HCT116 (cell line): ENCODE measurements at regions not wholly inside any gene's neighbourhood (a gene's known extent, or its start where the extent isn't known, plus 50 kb on each side); places are given as distances from the start of the nearest gene placed in this dataset.

Experiments
- ATAC-seq: fragments of 200-7000 bp; cut with Tn5 transposase; 2 replicates; pipeline ENCODE4 v1.9.1; 2020; ENCODE audit warnings: mild to moderate bottlenecking, moderate library complexity
- BruUV-seq: library from RNA; stranded (reverse); fragments of 400-500 nt; replicated peaks from 2 replicates; lab custom pipeline; 2021; lab: Mats Ljungman, UMichigan
- CTCF ChIA-PET: fragments of 300-600 bp; sonication (Branson Sonifier 250); formaldehyde crosslinking; loops from one replicate; lab custom pipeline; 2021; ENCODE audit warnings: antibody characterized with exemption; lab: Charles Lee
- POLR2A ChIA-PET: fragments of 300-600, 350-600 bp; sonication (Branson Sonifier 250); formaldehyde crosslinking; loops from one replicate; lab custom pipeline; 2021; ENCODE audit warnings: antibody characterized with exemption; lab: Charles Lee
- RAD21 ChIA-PET, 2 experiments: fragments of 300-600 bp; sonication (Branson Sonifier 250); formaldehyde crosslinking; loops; one replicate each; lab custom pipeline; 2023; ENCODE audit warnings: low total read pairs in 2 of 2; ENCODE audit not compliant: uncharacterized antibody in 2 of 2, unreplicated experiment in 2 of 2, low non-redundant PET in 1 of 2; lab: Charles Lee
- DNase-seq: peaks from one replicate; pipeline ENCODE4 v3.0.0-alpha.2; 2010; ENCODE audit warnings: low read depth, low spot score
- H2AFZ ChIP-seq: fragments of 200-600 bp; shearing (Covaris generic), sonication (generic); 2 replicates; pipeline ENCODE4 v1.6.1; 2017; ENCODE audit warnings: low read depth, mixed run types, mixed read lengths, antibody characterized with exemption, low read length; ENCODE audit not compliant: poor library complexity, severe bottlenecking
- H3K27ac ChIP-seq: 2 replicates; pipeline ENCODE4 v1.5.1; 2012; ENCODE audit warnings: low read depth, low read length
- H3K27me3 ChIP-seq: fragments of 200-600 bp; sonication (generic); 2 replicates; pipeline ENCODE4 v1.6.1; 2016; ENCODE audit warnings: mixed run types, low read length, mixed read lengths; ENCODE audit not compliant: insufficient read depth
- H3K36me3 ChIP-seq, 2 experiments: fragments of 200-500 bp in 1 of 2; fragments of 200-600 bp in 1 of 2; sonication (Bioruptor generic) in 1 of 2; sonication (generic) in 1 of 2; 2 replicates each; pipeline versions ENCODE4 v1.5.1 to v1.6.1; 2014 to 2016; ENCODE audit warnings: low read length in 2 of 2, inconsistent platforms in 1 of 2, mixed read lengths in 1 of 2, mixed run types in 1 of 2; ENCODE audit not compliant: insufficient read depth in 2 of 2, control insufficient read depth in 1 of 2
- H3K4me1 ChIP-seq, 2 experiments: fragments of 200-600 bp in 1 of 2; sonication (generic) in 1 of 2; 2 replicates each; pipeline versions ENCODE4 v1.5.1 to v1.6.1; 2012 to 2017; ENCODE audit warnings: low read length in 2 of 2, inconsistent platforms in 1 of 2, mild to moderate bottlenecking in 1 of 2, mixed read lengths in 1 of 2, mixed run types in 1 of 2, moderate library complexity in 1 of 2; ENCODE audit not compliant: insufficient read depth in 2 of 2, control insufficient read depth in 1 of 2
- H3K4me2 ChIP-seq: fragments of 200-600 bp; sonication (generic); 2 replicates; pipeline ENCODE4 v1.6.1; 2017; ENCODE audit warnings: mixed run types, low read length, mixed read lengths
- H3K4me3 ChIP-seq, 2 experiments: fragments of 200-600 bp in 1 of 2; sonication (generic) in 1 of 2; replicated peaks in 1 of 2; 2 replicates each; pipeline ENCODE4 v1.5.1; 2011 to 2016; ENCODE audit warnings: low read length in 2 of 2, control low read depth in 1 of 2, low read depth in 1 of 2, mild to moderate bottlenecking in 1 of 2, mixed read lengths in 1 of 2, mixed run types in 1 of 2
- H3K79me2 ChIP-seq: fragments of 200-600 bp; sonication (generic); 2 replicates; pipeline ENCODE4 v1.6.1; 2017; ENCODE audit warnings: mild to moderate bottlenecking, mixed run types, low read length, moderate library complexity, mixed read lengths; ENCODE audit not compliant: insufficient read depth
- H3K9ac ChIP-seq: fragments of 200-600 bp; sonication (generic); 2 replicates; pipeline ENCODE4 v1.6.1; 2016; ENCODE audit warnings: low read length, mixed read lengths
- H3K9me2 ChIP-seq: fragments of 200-600 bp; sonication (generic), shearing (Covaris generic); 2 replicates; pipeline ENCODE4 v1.6.1; 2017; ENCODE audit warnings: mixed run types, mild to moderate bottlenecking, moderate library complexity; ENCODE audit not compliant: insufficient read depth
- H3K9me3 ChIP-seq, 2 experiments: fragments of 200-500 bp in 1 of 2; fragments of 200-600 bp in 1 of 2; sonication (Bioruptor generic) in 1 of 2; sonication (generic) in 1 of 2; 2 replicates each; pipeline ENCODE4 v1.6.1; 2014 to 2017; ENCODE audit warnings: low read length in 2 of 2, mixed read lengths in 2 of 2, inconsistent platforms in 1 of 2, low read depth in 1 of 2, mild to moderate bottlenecking in 1 of 2, mixed run types in 1 of 2, moderate library complexity in 1 of 2; ENCODE audit not compliant: control insufficient read depth in 1 of 2, insufficient read depth in 1 of 2
- H4K20me1 ChIP-seq: fragments of 200-600 bp; sonication (generic), shearing (Covaris generic); 2 replicates; pipeline ENCODE4 v1.6.1; 2017; ENCODE audit warnings: mixed run types, mild to moderate bottlenecking, moderate library complexity; ENCODE audit not compliant: insufficient read depth
- CBX3 ChIP-seq: IDR thresholded peaks from 2 replicates; pipeline ENCODE4 v1.6.1; 2012; ENCODE audit warnings: low read depth
- CEBPB ChIP-seq: IDR thresholded peaks from 2 replicates; pipeline ENCODE4 v1.6.1; 2012; ENCODE audit warnings: low read depth
- EGR1 ChIP-seq: IDR thresholded peaks from 2 replicates; pipeline ENCODE4 v1.6.1; 2012; ENCODE audit warnings: low read depth
- EZH2 ChIP-seq: fragments of 200-600 bp; sonication (generic); IDR thresholded peaks from 2 replicates; pipeline ENCODE4 v1.6.1; 2017; ENCODE audit warnings: antibody characterized with exemption, mixed run types
- EZH2phosphoT487 ChIP-seq: fragments of 200-600 bp; IDR thresholded peaks from 2 replicates; pipeline ENCODE4 v1.6.1; 2018; ENCODE audit warnings: antibody characterized with exemption, borderline replicate concordance
- FOSL1 ChIP-seq: IDR thresholded peaks from 2 replicates; pipeline ENCODE4 v1.6.1; 2012; ENCODE audit warnings: low read depth
- JUND ChIP-seq: IDR thresholded peaks from 2 replicates; pipeline ENCODE4 v1.6.1; 2012
- MAX ChIP-seq: IDR thresholded peaks from 2 replicates; pipeline ENCODE4 v1.6.1; 2012
- POLR2A ChIP-seq: IDR thresholded peaks from 2 replicates; pipeline ENCODE4 v1.7.0; 2011; ENCODE audit warnings: borderline replicate concordance; ENCODE audit not compliant: insufficient read depth, insufficient read length; ENCODE audit errors: extremely low read depth
- POLR2AphosphoS5 ChIP-seq: IDR thresholded peaks from 2 replicates; pipeline ENCODE4 v1.6.1; 2011; ENCODE audit warnings: mild to moderate bottlenecking, low read depth, low read length, moderate library complexity
- RAD21 ChIP-seq: IDR thresholded peaks from 2 replicates; pipeline ENCODE4 v1.6.1; 2012; ENCODE audit warnings: low read depth, mild to moderate bottlenecking
- SIN3A ChIP-seq: IDR thresholded peaks from 2 replicates; pipeline ENCODE4 v1.6.1; 2012; ENCODE audit warnings: low read depth
- SP1 ChIP-seq: IDR thresholded peaks from 2 replicates; pipeline ENCODE4 v1.6.1; 2012; ENCODE audit warnings: low read depth
- SRF ChIP-seq: IDR thresholded peaks from 2 replicates; pipeline ENCODE4 v1.6.1; 2012; ENCODE audit warnings: low read depth
- TCF7L2 ChIP-seq: IDR thresholded peaks from 2 replicates; pipeline ENCODE4 v1.7.0; 2011; ENCODE audit warnings: borderline replicate concordance, inconsistent platforms; ENCODE audit not compliant: insufficient read depth, insufficient read length; ENCODE audit errors: extremely low read depth
- YY1 ChIP-seq: IDR thresholded peaks from 2 replicates; pipeline ENCODE4 v1.6.1; 2011; ENCODE audit warnings: low read length, low read depth, moderate library complexity, mild to moderate bottlenecking; ENCODE audit not compliant: insufficient replicate concordance; ENCODE audit errors: extremely low read depth
- ZNF274 ChIP-seq: fragments of 200-500 bp; sonication (Bioruptor generic); IDR thresholded peaks from 2 replicates; pipeline ENCODE4 v1.6.1; 2014; ENCODE audit warnings: mild to moderate bottlenecking, low read depth, low read length, inconsistent platforms
- intact Hi-C: fragments of 100-400 bp; cut with micrococcal nuclease; formaldehyde crosslinking; loops from 2 replicates; pipeline ENCODE4 v1.10.0; 2022
- TF ChIP-seq, protein P1 (sequence below), 3 experiments: fragments of 200-600 bp in 1 of 3; sonication (generic) in 1 of 3; IDR thresholded peaks in 2 of 3; conservative IDR thresholded peaks in 1 of 3; 2 replicates each; pipeline ENCODE4 v1.5.1; 2012 to 2017; ENCODE audit warnings: low read depth in 2 of 3, low read length in 2 of 3, antibody characterized with exemption in 1 of 3, borderline replicate concordance in 1 of 3, control low read depth in 1 of 3, mild to moderate bottlenecking in 1 of 3, mixed read lengths in 1 of 3, mixed run types in 1 of 3, moderate library complexity in 1 of 3; ENCODE audit not compliant: insufficient read depth in 1 of 3
- TF ChIP-seq, protein P2 (sequence below): IDR thresholded peaks from 2 replicates; pipeline ENCODE4 v1.6.1; 2012; ENCODE audit warnings: low read depth

DNA sequence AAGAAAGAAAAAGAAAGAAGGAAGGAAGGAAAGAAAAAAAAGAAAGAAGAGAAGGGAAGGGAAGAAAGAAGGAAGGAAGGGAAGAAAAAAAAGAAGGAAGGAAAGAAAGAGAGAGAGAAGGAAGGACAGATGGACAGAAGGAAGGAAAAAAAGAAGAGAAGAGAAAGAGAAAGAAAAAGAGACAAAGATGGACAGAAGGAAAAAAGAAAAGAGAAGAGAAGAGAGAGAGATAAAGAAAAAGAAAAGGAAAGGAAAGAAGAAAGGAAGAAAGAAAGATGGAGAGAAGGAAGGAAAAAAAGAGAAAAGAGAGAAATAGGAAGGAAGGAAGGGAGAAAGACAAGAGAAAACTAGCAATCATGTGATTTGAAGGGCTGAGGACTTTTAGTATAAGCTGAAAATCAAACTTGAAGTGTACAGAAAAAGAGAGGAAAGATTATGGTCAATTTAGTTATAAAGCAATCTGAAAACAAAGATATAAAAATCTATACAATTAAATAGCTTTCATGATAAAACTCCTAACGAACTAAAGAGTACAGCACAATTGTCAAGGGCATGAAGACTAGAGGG, 115.3 kb downstream of the LTN1 start:
- ChIA-PET RAD21 (no interaction called here), CTCF (no interaction called here), POLR2A (no interaction called here)
- Histone ChIP-seq H2AFZ (no peak overlapping the region), H3K9me2 (no peaks in the 10 kb centered on the region), H3K9me3 (no peaks in the 10 kb centered on the region), H3K27ac (no peak overlapping the region), H3K36me3 (peaks cover 6 to 9% of the 10 kb centered on the region in 2 experiments; a peak in 3 of 4 replicates), H3K4me1 (no peaks in the 10 kb centered on the region), H4K20me1 (no peaks in the 10 kb centered on the region), H3K4me3 (no peak overlapping the region)
- intact Hi-C loops, result no loop called here
- TF ChIP-seq CBX3 (no peak), RAD21 (no peak), EZH2phosphoT487 (no peak), SRF (no peak), POLR2A (no peak), FOSL1 (no peak), SP1 (no peak), JUND (no peak), MAX (no peak), EGR1 (no peak), SIN3A (no peak), POLR2AphosphoS5 (no peak), EZH2 (no peak), YY1 (no peak), TCF7L2 (no peak), CEBPB (no peak), ZNF274 (no peak)
- TF ChIP-seq, protein P1, sequence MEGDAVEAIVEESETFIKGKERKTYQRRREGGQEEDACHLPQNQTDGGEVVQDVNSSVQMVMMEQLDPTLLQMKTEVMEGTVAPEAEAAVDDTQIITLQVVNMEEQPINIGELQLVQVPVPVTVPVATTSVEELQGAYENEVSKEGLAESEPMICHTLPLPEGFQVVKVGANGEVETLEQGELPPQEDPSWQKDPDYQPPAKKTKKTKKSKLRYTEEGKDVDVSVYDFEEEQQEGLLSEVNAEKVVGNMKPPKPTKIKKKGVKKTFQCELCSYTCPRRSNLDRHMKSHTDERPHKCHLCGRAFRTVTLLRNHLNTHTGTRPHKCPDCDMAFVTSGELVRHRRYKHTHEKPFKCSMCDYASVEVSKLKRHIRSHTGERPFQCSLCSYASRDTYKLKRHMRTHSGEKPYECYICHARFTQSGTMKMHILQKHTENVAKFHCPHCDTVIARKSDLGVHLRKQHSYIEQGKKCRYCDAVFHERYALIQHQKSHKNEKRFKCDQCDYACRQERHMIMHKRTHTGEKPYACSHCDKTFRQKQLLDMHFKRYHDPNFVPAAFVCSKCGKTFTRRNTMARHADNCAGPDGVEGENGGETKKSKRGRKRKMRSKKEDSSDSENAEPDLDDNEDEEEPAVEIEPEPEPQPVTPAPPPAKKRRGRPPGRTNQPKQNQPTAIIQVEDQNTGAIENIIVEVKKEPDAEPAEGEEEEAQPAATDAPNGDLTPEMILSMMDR (IDR thresholded peaks at IDR 0.05 in 2 of 3, conservative IDR thresholded peaks at IDR 0.05 in 1 of 3; ENCODE audit: borderline replicate concordance in 1 of 3, insufficient read depth in 1 of 3, low read depth in 2 of 3, low read length in 2 of 3), result no peak
- TF ChIP-seq, protein P2, sequence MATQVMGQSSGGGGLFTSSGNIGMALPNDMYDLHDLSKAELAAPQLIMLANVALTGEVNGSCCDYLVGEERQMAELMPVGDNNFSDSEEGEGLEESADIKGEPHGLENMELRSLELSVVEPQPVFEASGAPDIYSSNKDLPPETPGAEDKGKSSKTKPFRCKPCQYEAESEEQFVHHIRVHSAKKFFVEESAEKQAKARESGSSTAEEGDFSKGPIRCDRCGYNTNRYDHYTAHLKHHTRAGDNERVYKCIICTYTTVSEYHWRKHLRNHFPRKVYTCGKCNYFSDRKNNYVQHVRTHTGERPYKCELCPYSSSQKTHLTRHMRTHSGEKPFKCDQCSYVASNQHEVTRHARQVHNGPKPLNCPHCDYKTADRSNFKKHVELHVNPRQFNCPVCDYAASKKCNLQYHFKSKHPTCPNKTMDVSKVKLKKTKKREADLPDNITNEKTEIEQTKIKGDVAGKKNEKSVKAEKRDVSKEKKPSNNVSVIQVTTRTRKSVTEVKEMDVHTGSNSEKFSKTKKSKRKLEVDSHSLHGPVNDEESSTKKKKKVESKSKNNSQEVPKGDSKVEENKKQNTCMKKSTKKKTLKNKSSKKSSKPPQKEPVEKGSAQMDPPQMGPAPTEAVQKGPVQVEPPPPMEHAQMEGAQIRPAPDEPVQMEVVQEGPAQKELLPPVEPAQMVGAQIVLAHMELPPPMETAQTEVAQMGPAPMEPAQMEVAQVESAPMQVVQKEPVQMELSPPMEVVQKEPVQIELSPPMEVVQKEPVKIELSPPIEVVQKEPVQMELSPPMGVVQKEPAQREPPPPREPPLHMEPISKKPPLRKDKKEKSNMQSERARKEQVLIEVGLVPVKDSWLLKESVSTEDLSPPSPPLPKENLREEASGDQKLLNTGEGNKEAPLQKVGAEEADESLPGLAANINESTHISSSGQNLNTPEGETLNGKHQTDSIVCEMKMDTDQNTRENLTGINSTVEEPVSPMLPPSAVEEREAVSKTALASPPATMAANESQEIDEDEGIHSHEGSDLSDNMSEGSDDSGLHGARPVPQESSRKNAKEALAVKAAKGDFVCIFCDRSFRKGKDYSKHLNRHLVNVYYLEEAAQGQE, result no peak
- TF ChIP-seq, all 23 proteins: peak for 0
- H3K4me2 ChIP-seq, result no peak overlapping the region
- no peak for ATAC-seq
- BruUV-seq, result no TSS peak
- no peaks in the 10 kb centered on the region for H3K79me2 ChIP-seq
- no peak for DNase-seq
- no peak overlapping the region for H3K9ac ChIP-seq
- no peaks in the 10 kb centered on the region for H3K27me3 ChIP-seq
